Forelimb muscle (tissue), 1 donor: ENCODE measurements at regions not wholly inside any gene's neighbourhood (a gene's known extent, or its start where the extent isn't known, plus 50 kb on each side); places are given as distances from the start of the nearest gene placed in this dataset.

Experiments
- DNase-seq: peaks from one replicate; pipeline ENCODE4 v3.0.0-alpha.2; 2013; ENCODE audit warnings: low read depth

DNA sequence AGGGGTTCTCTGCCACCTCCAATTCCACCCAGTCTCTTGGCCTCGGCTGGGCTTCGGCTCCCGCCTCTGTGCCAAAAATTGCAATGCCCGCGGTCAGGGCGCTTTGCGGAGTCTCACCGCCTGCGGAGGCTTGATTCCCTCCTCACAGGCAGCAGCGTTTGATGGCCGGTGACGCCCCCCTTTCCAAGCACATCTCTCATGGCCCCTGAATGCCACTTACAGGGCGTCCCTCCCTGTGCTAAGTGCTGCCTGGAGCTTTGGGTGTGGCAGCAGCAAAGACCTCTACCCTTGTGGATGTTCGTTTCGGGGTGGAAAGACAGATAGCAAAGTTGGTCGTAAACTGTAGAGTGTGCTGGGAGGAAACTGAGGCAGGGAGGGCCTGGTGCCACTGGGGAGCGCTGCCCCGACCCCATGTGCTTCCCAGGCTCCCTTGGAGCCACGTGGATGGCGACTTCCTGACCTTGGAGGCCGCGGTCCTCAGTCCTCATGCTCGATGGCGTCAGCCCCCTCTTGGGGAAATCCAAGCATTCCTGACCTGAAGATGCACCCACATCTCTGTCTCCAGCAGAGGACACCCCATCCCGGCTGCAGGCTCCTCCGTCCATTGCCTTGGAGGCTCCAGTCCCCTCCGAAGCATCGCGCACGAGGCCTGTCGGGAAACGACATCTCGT, 249.2 kb upstream of the IRX4 start:
- DNase-seq: no peak

DNA sequence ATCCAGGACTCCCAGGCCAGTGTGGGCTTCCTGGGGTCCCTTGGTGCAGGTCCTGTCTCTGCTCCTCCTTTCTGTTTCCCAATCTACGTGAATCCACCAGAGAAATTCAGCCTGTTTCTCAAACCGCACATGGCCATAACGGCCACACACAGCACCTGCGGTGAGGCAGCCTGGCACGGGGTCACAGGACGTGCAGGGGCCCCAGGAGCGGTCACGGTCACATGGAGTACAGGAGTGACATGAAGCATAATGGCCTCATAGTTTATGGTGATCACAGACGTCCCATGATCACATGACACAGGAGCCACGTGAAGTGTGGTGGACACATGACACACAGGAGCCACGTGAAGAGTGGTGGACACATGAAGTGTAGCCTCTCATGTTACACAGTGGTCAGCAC, 248.5 kb upstream of the IRX4 start:
- no peak for DNase-seq

DNA sequence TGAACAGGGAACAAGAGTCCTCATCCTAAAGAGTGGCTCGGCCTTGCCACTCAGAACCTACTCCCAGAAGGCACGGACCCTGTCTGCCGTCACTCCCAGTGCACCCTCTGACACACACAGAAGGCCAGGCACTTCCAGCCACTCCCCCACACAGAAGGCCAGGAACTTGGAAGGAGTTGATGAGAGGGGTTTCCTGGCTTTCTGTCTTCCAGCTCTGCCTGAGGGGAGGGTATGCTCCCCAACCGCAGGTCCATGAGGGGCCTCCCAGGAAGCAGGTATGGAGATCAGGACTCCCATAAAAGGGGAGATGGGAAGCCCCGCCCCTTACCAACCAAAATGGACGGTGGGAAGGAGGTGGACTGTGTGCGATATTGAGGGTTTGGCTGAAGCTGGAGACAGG, 247.6 kb upstream of the IRX4 start:
- no peak for DNase-seq

DNA sequence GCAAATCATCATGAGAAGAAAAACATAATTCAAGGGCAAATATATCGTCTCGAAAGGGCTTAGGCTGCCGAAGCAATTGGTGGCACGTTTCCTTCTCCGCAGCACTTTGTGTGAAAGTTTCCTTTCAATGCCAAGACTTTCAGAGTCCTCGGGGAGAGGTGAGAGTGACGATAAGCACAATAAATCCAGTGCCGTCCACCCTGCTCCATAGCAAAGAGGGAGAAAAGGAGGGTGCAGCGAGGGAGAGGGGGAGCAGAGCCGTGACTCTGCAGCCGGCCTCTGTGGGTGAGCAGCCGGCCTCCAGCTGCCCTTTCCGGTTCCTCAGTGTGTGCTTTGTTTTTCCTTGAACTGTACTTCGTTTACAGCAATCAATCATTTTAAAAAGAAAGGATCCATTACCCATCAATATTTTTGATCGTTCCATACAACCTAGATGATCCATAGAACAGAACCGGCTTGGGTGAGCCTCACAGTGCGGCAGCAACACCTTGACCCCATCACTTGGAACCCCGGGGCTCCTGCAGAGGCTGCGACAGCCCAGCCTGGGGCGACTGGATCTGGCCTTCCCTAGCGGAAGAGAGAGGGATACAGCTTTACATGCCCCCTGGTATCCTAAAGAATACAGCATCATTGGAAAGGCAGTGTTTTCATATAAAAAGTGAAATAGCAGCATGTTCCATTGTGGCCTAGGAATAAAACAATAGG, 247.0 kb upstream of the IRX4 start:
- no peak for DNase-seq

DNA sequence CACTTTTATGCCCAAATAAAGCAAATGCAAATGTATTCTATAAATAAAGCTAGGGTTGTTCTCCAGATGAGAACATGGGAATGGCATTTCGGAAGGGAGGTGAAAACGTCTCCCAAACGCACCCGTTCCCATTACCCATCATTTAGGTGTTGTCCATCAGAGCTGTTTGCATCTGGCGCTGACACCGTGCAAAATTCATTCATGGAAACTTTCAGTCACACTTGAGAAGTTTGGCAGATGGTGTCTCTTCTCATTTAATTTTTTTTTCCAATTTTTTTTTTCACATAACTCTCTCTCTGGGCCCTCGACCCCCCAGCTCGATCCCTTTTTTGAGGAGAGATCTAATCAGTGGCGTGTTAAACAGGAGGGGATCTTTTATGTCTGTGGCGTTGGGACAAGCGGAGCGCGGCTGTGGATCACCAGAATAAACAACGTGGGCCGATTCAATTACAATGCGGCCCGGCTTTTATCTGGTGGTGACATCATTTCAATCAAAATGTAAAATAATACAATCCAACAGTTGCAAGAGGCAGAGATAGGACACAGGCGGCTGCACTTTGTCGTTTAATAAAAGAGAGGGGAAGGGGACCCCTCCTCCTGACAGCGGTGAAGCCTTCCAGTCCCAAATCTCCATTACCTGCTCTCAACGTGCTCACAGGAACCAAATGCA, 246.1 kb upstream of the IRX4 start:
- DNase-seq: no peak

DNA sequence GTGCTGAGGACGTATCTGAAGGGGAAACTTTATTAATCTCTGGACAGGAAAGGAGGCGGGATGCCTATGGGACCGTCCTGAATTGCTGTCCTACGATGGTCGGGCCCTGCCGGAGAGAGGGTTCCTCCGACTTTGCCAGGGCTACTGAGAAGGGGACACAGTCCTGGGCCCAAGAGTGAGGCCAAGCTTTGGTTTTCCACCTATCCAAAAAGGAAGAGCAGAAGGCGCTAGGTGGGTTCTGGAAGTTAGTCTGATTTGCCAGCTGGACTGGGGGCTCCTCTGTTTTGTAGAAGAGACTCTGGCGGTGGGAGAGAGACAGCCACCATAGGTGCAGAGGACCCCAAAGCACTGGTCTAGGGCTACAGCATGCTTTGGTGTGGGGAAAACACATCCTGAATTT, 243.8 kb upstream of the IRX4 start:
- DNase-seq: no peak

DNA sequence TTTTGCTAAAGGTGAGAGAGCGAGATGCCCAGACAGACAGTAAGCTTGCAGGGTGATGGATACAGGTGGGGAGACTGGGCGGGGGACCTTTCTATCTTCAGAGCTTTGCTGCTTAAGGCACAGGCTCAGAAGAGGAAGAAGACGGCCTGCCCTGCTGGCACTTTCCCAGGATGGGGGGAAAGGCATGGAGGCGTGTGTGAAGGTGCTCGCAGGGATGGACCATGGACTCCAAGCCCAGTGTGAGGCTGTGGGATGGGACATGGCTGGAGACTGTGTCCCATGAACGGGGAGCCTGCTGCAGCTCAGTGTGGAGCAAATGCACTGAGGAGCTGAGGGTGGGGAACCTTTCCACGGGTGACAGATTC, 243.2 kb upstream of the IRX4 start:
- no peak for DNase-seq

DNA sequence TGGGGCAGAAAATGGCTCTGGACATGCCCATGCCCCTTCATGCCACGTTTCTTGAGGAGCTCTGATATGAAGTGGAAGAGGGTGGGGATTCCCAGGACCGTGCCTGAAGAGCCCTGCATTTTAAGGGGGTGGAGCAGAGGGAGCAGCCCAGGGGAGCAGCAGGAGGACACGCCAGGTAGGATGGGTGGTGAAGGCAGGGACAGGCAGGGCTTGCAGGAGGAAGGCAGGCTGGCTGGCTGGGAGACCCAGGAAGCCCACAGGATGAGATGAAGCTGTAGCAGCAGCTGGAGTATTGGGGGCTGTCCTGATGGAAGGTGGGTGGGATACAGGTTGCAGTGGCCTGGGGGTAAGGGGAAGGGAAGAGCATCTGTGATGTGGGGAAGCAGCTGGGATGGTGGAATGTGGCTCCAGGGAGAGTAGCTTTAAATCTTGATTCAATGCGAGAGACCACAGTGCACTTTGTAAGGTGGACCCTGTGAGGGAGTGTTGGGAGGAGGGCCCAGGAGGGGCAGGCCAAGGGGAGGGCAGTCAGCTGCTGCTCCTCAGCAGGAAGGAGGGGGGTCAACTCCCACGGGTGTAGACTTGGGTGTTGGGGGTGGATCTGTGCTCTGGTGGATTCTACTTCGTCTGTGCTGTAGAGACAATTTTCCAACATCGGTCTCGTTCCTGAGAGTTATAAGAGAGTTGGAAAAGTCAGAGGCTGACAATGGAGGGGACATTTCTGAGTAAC, 242.6 kb upstream of the IRX4 start:
- no peak for DNase-seq

DNA sequence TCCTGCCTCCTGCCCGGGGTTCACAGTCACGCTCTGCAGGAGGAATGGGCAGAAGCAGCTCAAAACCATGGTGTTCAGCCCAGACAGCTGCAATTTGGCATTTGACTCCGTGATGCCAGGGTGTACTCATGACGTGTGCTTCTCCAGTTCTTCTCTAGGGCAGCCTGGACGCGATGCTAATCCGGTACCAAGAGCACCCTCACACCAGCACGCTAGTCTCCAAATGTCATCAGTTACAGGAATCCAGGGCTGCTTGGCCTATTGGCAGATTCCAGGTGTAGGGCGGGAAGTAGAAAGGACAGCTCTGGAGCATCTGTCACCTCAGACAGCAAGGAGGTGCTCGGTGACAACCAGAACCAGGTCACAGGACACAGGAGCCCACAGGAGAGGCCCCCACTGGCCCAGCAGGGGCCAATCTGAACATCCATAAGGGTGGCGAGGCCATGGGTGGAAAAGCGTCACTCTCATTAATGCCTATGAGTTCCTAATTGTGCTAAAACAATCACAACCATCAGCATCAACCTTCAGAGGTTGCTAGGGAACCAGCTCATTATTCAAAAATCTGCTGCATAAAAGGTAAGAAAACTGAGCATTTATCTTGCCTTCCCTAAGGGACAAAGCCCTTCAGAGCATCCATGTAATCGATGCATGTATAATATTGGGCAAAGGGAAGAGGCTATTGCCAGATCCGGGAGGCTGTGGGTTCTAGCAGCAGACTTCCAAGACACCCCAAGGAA, 241.9 kb upstream of the IRX4 start:
- DNase-seq: no peak

DNA sequence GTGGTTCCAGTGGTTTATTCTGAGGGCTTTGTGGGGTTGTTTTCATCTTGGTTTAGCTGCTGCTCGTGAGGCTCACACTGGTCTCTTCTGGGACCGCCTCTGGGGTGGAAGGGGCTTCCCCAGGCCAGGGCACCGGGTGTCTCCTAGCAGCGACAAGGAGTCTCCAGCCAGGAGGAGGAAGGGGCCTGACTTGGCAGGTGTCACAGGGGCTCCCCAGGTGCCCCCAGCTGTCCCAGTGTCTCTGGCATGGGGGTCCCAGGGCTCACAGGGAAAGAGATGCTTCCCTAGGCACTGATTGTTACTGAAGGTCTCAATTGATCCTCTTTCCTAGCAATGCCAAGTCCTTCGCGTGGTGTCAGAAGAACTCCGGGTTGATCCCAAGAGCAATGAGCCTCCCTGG, 241.1 kb upstream of the IRX4 start:
- DNase-seq: no peak

DNA sequence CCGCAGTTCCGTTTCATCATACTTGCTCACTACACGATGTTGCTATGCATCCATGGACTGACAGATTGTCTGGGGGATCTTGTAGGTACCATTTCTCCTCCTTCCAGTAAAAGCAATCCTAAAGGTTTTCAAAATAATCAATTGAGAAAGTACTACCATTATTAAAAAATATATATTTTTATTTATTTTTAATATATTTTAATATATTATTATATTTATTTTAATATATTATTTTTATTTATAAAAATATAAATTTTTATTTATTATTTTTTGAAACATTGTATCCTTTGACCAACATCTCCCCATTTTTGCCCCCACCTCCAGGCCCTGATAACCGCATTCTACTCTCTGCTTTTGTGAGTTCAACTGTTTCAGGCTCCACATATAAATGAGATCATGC, 237.6 kb upstream of the IRX4 start:
- DNase-seq: no peak

DNA sequence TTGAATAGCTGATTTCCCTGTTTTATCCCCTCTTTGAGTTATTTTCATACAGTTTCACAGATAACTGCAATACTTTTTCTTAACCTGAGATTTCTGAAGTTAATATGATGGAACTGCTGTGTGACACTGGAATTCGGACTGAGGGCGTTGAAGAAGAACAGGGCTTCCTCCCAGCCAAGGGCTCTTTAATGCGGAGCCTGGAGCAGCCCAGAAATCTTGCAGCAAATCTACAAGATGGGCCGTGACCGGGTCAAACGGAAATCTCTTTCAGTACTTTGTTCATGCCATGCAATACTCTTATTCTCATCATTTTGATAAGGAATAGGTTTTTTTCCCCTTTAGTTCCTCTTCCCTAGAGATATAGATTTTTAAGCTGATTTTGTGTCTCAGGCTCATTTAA, 236.8 kb upstream of the IRX4 start:
- DNase-seq: no peak

DNA sequence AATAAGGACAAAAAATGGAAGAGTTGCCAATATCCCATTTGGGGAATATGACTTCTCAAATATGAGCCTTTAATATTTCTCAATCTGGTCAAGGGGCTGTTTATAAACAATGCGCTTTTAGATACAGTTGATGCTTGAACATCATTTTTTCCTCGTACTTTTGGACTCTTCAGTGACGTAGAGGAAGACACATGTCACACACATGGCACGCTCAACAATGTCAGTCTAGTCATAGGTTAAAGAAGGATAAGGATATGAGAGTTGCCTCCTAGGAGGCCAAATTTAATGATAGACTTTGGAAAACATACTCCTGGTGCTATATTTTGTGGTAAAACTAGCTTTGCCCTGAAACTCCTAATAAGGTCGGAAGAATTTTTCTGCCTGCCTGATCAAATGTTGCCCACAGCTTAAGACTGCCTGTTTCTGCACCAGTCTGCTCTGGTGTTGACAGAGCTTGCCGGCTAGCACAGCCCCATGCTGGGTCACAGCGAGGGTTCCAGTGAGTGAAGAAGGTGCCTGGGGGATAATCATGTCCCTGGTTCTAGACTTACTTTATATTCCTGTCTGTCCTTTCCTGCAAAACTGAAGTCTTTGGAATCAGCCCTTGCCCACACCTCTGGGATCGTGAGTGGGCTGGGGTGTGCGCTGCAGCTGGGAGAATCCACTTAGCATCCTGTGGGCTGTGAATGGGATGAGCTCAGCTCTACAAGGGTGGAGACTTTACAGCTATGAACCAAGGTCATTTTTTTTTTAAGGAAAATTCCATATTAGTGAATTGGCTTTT, 230.8 kb upstream of the IRX4 start:
- no peak for DNase-seq

DNA sequence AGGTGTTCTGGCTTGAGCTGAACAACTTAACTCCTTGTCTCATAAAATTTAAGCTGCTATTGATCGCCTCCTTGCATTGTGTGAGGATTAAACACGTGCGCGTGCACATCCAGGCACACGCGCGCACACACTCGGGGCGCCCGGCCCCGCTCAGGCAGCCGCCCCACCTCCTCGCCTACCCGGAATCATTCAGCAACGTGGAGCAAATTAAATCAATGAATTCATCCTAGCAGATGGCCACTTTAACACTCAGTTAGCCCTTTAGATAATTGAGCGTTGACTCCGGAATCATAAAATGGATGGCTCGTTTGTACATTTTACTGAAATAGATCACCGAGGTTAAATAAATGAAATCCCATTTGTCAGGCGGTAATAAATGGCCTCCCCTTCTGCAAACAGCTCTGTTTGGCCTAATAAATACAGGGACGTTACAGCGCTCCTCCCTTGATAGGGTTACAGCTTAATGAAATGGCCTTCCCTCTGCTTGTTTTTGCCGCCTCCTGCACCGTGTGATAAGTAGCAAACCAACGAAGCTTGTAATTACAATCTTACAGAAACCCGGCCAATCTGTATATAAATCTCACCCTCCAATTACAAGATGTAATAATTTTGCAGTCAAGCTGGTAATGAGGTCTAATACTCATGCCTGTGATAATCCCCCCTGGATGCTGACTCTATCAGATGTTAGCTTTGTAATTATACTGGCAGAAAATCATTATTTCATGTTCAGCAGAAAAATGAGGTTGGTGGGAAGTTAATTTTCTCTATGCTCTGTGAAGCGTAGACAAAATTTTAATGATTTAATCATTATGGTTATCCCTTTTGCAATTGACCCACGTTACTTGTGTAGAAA, 229.7 kb upstream of the IRX4 start:
- DNase-seq: no peak

DNA sequence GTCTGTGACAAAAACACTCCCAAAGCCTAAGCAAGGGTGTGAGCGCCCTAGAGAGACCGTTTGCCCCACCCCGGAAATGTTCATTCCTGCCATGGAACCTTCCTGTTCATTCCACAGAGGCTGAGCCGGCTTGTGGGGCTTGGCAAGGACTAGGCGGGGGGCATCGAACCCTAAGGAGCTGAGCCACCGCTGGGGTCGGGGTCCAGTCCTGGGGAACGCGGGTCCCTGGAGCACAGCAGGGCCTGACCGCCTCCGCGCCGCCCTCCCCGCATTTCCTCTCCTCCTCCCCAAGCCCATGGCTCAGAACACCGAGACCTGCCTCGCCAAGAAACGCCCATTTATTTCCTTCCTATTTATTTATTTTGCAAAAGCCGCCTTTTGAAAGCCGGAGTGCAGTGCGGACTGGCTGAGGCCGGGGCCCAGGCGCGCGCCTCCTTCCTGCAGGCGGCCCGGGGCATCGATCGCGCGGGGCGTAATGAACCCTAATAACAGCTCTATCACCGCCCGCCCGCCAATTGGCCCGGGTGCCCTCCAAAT, 228.9 kb upstream of the IRX4 start:
- no peak for DNase-seq

DNA sequence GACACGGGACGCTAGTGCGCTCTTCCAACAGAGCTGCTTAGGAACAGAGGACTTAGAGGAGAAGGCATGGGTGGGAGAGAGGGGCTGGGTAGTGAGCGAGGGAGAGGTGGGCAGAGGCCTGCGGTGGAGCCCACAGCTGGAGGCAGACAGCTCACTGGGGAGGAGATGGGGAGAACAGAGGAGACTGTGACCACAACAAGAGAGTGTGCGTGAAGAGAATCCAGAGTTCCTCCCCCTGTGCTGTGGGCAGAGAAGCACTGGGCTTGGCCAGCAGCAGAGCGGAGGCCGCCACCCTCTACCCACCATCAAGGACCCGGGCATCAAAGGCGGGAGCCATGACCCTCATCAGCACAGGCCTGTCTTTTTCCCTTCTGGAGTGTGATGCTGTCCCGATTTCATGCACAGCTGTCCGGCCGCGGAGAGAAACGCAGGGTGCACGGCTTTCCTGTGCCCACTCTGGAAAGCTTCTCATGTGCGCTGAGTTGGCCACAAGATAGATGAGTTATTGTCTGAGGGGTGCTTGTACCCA, 228.3 kb upstream of the IRX4 start:
- no peak for DNase-seq

DNA sequence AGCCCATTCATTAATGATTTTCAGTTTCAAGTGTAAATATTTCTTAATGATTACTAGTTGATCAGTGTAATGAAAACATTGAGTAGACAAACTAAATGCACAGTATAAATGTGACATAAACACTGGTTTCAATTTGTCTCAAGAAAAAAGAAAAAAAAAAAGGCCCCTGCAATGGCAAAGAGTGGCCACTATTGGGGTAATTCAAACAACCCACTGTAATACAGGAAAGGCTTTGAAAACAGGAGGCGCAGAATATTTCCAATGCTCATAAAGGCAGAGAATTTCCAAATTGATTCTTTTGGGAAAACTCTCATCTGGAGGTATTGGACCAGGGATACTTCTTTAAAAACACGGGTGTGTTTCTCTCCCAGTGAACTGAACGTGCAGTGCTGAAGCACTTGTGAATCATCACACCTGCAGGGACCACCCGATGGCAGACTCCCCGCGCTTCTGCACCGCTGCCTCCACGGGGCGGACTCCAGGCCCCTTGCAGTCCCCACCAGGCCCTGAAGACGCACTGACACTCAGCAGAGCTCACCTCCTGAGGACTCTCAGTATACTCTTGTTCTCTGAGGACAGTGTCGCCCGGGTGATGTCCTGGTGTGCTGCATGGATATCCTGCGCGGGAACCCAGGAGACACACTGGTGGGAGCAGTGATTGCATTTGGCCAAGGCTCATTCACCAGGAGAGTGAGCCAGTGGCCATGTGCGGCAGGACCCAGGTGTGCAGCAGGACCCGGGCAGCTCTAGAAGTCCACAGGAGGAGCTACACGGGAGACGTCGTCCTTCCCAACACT, 227.6 kb upstream of the IRX4 start:
- no peak for DNase-seq

DNA sequence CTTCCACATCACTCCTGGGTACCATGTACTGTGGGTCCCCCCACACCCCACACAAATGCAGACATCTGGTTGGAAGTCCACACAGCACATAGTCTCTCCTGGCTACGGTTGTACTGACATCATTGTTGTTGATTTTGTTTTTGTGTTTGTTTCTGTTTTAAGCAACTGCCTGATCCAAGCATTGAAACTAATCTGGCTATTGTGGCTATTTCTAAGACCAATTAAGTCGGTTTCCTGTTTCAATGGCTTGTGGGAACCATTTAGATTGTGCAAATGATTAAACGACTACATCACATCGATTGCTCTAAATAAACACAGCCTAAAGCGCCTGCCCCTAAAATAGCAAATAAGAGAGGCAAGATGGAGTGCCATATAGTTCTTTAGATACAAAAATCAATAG, 226.8 kb upstream of the IRX4 start:
- no peak for DNase-seq

DNA sequence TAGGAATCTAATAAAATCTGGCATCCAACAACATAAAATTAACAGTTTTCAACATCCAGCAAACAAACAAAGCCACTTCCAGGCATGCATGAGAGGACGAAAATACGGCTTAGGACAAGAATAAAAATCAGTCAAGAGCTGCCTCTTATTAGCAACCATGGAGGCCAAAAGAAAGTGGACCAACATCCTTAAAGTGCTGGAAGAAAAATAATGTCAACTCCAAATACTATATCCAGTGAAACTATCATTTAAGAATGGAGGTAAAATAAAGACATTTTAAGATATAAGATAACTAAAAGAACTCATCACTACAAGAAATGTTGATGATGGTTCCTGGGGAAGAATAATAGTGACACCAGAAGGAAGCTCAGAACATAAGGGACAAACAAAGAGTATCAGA, 224.0 kb upstream of the IRX4 start:
- no peak for DNase-seq
